ENCODE measurements at regions not wholly inside any gene's neighbourhood (a gene's known extent, or its start where the extent isn't known, plus 50 kb on each side); places are given as distances from the start of the nearest gene placed in this dataset.

DNA sequence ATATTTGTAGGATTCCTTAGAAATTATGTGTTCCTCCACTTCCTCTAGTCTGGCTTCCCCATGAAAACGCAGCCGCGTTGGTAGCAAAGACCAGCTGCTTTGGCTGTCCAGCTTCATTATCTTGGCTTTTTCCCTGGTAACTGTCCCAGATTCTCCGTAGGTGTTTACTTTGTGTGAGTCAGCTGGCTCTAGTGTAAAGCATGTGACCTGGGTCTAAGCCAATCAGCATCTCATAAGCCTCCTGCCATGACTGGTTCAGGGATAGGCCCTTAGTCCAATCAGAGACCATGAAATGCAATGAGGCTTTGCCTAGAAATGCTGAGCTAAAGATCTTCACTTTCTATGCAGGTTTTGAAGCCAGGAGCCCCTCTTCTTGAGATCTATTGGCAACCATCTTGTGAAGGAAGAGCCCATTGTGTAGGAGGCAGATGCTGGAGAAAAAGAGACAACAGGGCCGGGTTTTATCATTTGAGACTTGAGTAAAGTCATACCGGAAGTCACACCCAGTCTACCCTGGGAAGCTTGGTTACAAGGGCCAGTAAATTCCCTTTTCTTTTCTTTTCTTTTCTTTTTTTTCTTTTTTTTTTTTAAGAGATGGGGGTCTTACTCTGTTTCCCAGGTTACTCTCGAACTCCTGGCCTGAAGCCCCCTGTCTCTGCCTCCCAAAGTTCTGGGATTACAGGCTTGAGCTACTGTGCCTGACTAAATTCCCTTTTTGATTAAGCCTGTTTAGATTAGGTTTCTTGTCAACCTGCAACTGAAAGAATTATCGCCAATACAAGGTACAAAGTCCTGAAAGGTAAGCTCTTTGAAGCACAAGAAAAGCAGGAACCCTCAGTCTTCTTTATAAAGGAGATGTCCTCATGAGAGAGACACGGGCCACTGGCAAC lies 256.5 kb upstream of the RREB1 start:
- TF ChIP-seq CTCF (IDR thresholded peaks at IDR 0.05) (no peak), POLR2A (IDR thresholded peaks at IDR 0.05) (no peak)
- Histone ChIP-seq H3K4me1 (peaks cover 0 to 13% (median 0%) of the 10 kb centered on the region in 4 donors), H3K9me3 (no peaks in the 10 kb centered on the region), H3K27ac (peak overlapping the region in 2 of 4 donors; percentile 16 to 22), H3K36me3 (no peaks in the 10 kb centered on the region), H3K4me3 (no peak overlapping the region), H3K27me3 (no peaks in the 10 kb centered on the region)
- peak in 1 of 3 donors; percentile 62 for DNase-seq

DNA sequence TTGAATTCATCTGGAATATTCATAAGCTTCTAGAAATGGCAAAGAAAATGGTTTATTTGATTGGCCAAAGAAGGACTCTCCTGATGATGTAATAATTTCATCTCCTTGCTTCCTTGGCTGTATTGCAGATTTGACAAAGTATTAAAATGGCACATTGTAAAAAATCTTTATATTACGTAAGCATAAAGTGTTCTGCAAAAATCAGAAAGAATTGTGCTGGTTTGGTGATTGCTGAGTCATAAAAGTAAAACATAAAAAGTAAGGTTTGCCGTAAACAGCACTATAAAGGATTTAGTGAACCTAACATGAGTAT lies 255.9 kb upstream of the RREB1 start:
- H3K27me3 ChIP-seq: no peaks in the 10 kb centered on the region
- TF ChIP-seq POLR2A (IDR thresholded peaks at IDR 0.05) (no peak), CTCF (IDR thresholded peaks at IDR 0.05) (no peak)
- no peak overlapping the region for H3K27ac ChIP-seq

GRCh38 chr6:6856538-6857523 lies 250.9 kb upstream of the RREB1 start:
- no peaks in the 10 kb centered on the region for H3K9me3 ChIP-seq
- peaks cover 0 to 19% (median 5%) of the 10 kb centered on the region in 4 donors for H3K4me1 ChIP-seq
- peak; percentile 48 to 80 (median 69) for DNase-seq
- peak in 2 of 6 experiments; percentile 2 to 7 for TF ChIP-seq CTCF (IDR thresholded peaks at IDR 0.05)
- no peak for TF ChIP-seq POLR2A (IDR thresholded peaks at IDR 0.05)
- H3K4me3 ChIP-seq: peak overlapping the region in 3 of 4 donors; percentile 2 to 6 (median 6)
- peak overlapping the region; percentile 28 to 77 (median 66) for H3K27ac ChIP-seq
- H3K36me3 ChIP-seq: no peaks in the 10 kb centered on the region
- H3K27me3 ChIP-seq: no peaks in the 10 kb centered on the region

More for the DNA sequence above, 255.9 kb upstream of the RREB1 start:
- no peaks in the 10 kb centered on the region for H3K36me3 ChIP-seq
- no peak overlapping the region for H3K4me3 ChIP-seq
- no peak for DNase-seq
- no peaks in the 10 kb centered on the region for H3K9me3 ChIP-seq
- peaks cover 0 to 19% (median 3%) of the 10 kb centered on the region in 4 donors for H3K4me1 ChIP-seq

DNA sequence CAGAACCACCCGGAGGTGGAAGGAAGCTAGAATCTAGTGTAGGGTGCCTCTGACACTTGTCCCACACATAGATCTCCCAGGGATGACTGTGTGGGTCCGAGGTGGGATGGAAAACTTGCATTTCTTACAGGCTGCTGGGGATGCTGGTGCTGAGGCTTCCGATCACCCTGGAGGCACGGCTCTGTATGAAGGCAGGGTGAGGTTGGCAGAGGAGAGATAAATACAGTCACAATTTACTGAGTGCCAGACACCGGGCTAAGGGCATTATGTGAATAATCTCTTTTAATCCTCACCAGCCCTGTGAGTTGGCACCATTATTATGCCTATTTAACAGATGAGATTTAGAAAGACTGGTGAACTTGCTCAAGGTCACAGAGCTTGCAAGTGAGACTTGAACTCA lies 250.2 kb upstream of the RREB1 start:
- H3K9me3 ChIP-seq: no peaks in the 10 kb centered on the region
- peaks cover 0 to 19% (median 5%) of the 10 kb centered on the region in 4 donors for H3K4me1 ChIP-seq
- TF ChIP-seq CTCF (IDR thresholded peaks at IDR 0.05) (no peak), POLR2A (IDR thresholded peaks at IDR 0.05) (no peak)
- DNase-seq: no peak
- H3K4me3 ChIP-seq: no peak overlapping the region
- no peaks in the 10 kb centered on the region for H3K27me3 ChIP-seq
- peak overlapping the region in 3 of 4 donors; percentile 63 to 77 (median 68) for H3K27ac ChIP-seq
- no peaks in the 10 kb centered on the region for H3K36me3 ChIP-seq

GRCh38 chr6:6858533-6858982 lies 249.2 kb upstream of the RREB1 start:
- Histone ChIP-seq H3K9me3 (no peaks in the 10 kb centered on the region), H3K4me1 (peaks cover 0 to 19% (median 5%) of the 10 kb centered on the region in 4 donors), H3K4me3 (no peak overlapping the region), H3K27me3 (no peaks in the 10 kb centered on the region), H3K27ac (no peak overlapping the region), H3K36me3 (no peaks in the 10 kb centered on the region)
- no peak for TF ChIP-seq CTCF (IDR thresholded peaks at IDR 0.05)
- TF ChIP-seq POLR2A (IDR thresholded peaks at IDR 0.05): no peak
- DNase-seq: peak in 1 of 3 donors; percentile 5
